Activated naive CD4-positive, alpha-beta T cell (primary cell): ENCODE measurements at regions not wholly inside any gene's neighbourhood (a gene's known extent, or its start where the extent isn't known, plus 50 kb on each side); places are given as distances from the start of the nearest gene placed in this dataset.
"Not testable (repeated sequence)": the region's sequence is repeated elsewhere in the genome, so short reads cannot be mapped to it uniquely, and the experiment has no call there.

ENCODE experiments used
- DNase-seq, 4 experiments: peaks; one replicate each; lab custom pipeline; 2025; lab: John Stamatoyannopoulos, UW

- no peak for DNase-seq
Observed at GRCh38 chr4:106869551-106869950, 166.6 kb downstream of the DKK2 start.

GRCh38 chr4:106868381-106869035 lies 167.6 kb downstream of the DKK2 start:
- DNase-seq = no peak

- no peak for DNase-seq
Observed at GRCh38 chr4:106864231-106864630, 171.9 kb downstream of the DKK2 start.

GRCh38 chr4:106854569-106855351 lies 181.4 kb downstream of the DKK2 start:
- DNase-seq = no peak

GRCh38 chr4:106852426-106852825 lies 183.7 kb downstream of the DKK2 start:
- no peak for DNase-seq

GRCh38 chr4:106851726-106852125 lies 184.4 kb downstream of the DKK2 start:
- DNase-seq = no peak

GRCh38 chr4:106850691-106851090 lies 185.4 kb downstream of the DKK2 start:
- no peak for DNase-seq

- no peak for DNase-seq
Observed at GRCh38 chr4:106835919-106836318, 200.2 kb downstream of the DKK2 start.

GRCh38 chr4:106830879-106831278 lies 205.2 kb downstream of the DKK2 start:
- DNase-seq = no peak

- no peak for DNase-seq
Observed at GRCh38 chr4:106818764-106819163, 217.3 kb downstream of the DKK2 start.

- DNase-seq = no peak
Observed at GRCh38 chr4:106816496-106816895, 219.6 kb downstream of the DKK2 start.

- no peak for DNase-seq
Observed at GRCh38 chr4:106810122-106810521, 226.0 kb downstream of the DKK2 start.

- no peak for DNase-seq
Observed at GRCh38 chr4:106809076-106809475, 227.0 kb downstream of the DKK2 start.

- DNase-seq = no peak
Observed at GRCh38 chr4:106806158-106806797, 229.8 kb downstream of the DKK2 start.

- DNase-seq = no peak
Observed at GRCh38 chr4:106803083-106803482, 233.0 kb downstream of the DKK2 start.

GRCh38 chr4:106801386-106801785 lies 234.7 kb downstream of the DKK2 start:
- DNase-seq = no peak

- DNase-seq = no peak
Observed at GRCh38 chr4:106796876-106797275, 239.2 kb downstream of the DKK2 start.

- DNase-seq = no peak
Observed at GRCh38 chr4:106795326-106795725, 240.8 kb downstream of the DKK2 start.

- no peak for DNase-seq
Observed at GRCh38 chr4:106793933-106794332, 242.2 kb downstream of the DKK2 start.

- no peak for DNase-seq
Observed at GRCh38 chr4:106775636-106776035, 260.5 kb downstream of the DKK2 start.

GRCh38 chr4:106774055-106774454 lies 262.1 kb downstream of the DKK2 start:
- DNase-seq = not testable (repeated sequence)

GRCh38 chr4:106773076-106773905 lies 262.8 kb downstream of the DKK2 start:
- DNase-seq = no peak
